RWPE1 (cell line): ENCODE measurements at regions not wholly inside any gene's neighbourhood (a gene's known extent, or its start where the extent isn't known, plus 50 kb on each side); places are given as distances from the start of the nearest gene placed in this dataset.

ENCODE experiments used
- CTCF ChIA-PET: fragments of 350-600 bp; sonication (Branson Sonifier 250); formaldehyde crosslinking; extraction: SDS; loops from one replicate; lab custom pipeline; 2021; lab: Yijun Ruan, JAX
- POLR2A ChIA-PET: fragments of 400-600 bp; formaldehyde crosslinking; extraction: SDS; loops from one replicate; lab custom pipeline; 2020; ENCODE audit warnings: antibody characterized with exemption; ENCODE audit not compliant: low non-redundant PET; lab: Yijun Ruan, JAX
- DNase-seq: peaks from one replicate; pipeline ENCODE4 v3.0.0; 2012; ENCODE audit warnings: low spot score
- H3K27ac ChIP-seq: fragments of 450-650 bp; 2 replicates; pipeline ENCODE4 v1.5.1; 2017
- TF ChIP-seq, protein P1 (sequence below): fragments of 450-650 bp; conservative IDR thresholded peaks from 2 replicates; pipeline ENCODE4 v1.5.1; 2017; ENCODE audit warnings: low read depth, mild to moderate bottlenecking

DNA sequence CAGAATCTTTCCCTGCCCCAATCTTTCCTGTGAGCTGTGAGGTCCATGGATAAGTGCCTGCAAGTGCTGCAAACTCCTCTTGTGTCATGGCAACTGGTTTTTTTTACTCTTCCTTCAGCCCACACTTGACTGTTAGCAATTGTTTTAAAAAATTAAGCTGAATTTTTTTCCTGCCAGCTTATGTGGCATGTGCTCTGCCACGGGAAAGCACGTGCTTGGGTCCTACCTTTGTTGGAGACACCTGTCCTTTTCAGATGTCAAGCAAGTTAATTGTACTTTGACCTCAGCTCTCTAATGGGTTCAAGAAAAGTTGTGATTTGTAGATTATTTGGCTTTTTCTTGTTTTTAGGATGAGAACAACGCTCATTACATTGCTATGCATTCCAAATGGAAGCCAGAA lies 398.5 kb downstream of the NUF2 start:
- no peak for DNase-seq
- ChIA-PET CTCF (no interaction called here), POLR2A (no interaction called here)
- TF ChIP-seq, protein P1, sequence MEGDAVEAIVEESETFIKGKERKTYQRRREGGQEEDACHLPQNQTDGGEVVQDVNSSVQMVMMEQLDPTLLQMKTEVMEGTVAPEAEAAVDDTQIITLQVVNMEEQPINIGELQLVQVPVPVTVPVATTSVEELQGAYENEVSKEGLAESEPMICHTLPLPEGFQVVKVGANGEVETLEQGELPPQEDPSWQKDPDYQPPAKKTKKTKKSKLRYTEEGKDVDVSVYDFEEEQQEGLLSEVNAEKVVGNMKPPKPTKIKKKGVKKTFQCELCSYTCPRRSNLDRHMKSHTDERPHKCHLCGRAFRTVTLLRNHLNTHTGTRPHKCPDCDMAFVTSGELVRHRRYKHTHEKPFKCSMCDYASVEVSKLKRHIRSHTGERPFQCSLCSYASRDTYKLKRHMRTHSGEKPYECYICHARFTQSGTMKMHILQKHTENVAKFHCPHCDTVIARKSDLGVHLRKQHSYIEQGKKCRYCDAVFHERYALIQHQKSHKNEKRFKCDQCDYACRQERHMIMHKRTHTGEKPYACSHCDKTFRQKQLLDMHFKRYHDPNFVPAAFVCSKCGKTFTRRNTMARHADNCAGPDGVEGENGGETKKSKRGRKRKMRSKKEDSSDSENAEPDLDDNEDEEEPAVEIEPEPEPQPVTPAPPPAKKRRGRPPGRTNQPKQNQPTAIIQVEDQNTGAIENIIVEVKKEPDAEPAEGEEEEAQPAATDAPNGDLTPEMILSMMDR = no peak
- no peak overlapping the region for H3K27ac ChIP-seq

DNA sequence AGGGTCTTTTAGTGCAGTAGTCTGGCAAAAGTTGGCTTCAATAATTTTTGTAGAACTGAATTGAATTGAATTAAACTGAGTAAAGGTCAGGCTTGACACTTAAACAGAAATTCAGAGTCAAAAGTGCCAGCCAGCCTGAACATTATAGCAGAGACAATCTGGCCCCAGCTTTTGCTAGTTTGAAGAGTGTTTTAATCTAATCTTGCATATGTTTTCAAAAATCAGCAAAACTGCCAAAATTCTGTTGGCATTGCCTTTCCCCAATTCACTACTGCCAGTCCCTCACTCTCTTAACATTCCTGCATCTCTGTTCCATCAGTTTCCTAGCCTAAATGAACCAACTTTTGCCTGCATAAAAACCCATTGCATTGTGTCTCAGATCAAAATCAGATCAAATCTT lies 403.8 kb downstream of the NUF2 start:
- ChIA-PET POLR2A (no interaction called here), CTCF (no interaction called here)
- no peak for DNase-seq
- no peak overlapping the region for H3K27ac ChIP-seq
- TF ChIP-seq, protein P1 = no peak

- TF ChIP-seq, protein P1 = no peak
- CTCF ChIA-PET = no interaction called here
- DNase-seq = no peak
- no peak overlapping the region for H3K27ac ChIP-seq
- POLR2A ChIA-PET = no interaction called here
Observed at GRCh38 chr1:163730411-163730821, 408.7 kb downstream of the NUF2 start.

DNA sequence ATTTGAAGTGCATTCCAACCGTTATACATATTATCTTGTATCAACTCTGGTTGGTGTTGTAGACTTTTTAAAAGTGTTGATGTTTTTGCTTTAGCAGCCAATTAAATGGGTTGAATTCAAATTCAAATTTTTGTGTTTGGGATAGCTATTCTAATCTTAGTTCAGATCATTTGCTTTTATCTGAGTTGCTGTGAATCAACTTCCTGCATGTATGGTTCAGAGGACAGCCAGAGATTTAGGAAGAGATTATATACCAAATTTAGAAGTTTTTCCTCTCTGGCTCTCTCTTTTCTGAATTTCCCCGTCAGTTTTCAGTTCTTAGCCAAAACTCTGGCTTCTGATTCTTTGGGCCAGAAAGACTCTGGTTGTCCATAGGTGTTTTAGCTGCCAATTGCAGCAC lies 415.5 kb downstream of the NUF2 start:
- TF ChIP-seq, protein P1 = no peak
- no peak overlapping the region for H3K27ac ChIP-seq
- POLR2A ChIA-PET = no interaction called here
- CTCF ChIA-PET = interaction anchor here (0.6 kb wide), 3 partner anchors 447 to 1132 kb away, joined by 3 read pairs; no protein-coding TSS in a partner anchor
- DNase-seq = no peak

- ChIA-PET CTCF (no interaction called here), POLR2A (no interaction called here)
- H3K27ac ChIP-seq = no peak overlapping the region
- no peak for DNase-seq
- TF ChIP-seq, protein P1 = no peak
Observed at GRCh38 chr1:163744301-163744887, 422.6 kb downstream of the NUF2 start.

GRCh38 chr1:163745204-163745603 lies 423.4 kb downstream of the NUF2 start:
- CTCF ChIA-PET = no interaction called here
- DNase-seq = no peak
- no peak overlapping the region for H3K27ac ChIP-seq
- POLR2A ChIA-PET = no interaction called here
- TF ChIP-seq, protein P1 = no peak
